ENCODE measurements at regions not wholly inside any gene's neighbourhood (a gene's known extent, or its start where the extent isn't known, plus 50 kb on each side); places are given as distances from the start of the nearest gene placed in this dataset.
A peak's percentile ranks its signal among the peaks of the same experiment; 100 is the strongest.

GRCh38 chr9:38251036-38251860, 141.3 kb upstream of the ALDH1B1 start:
- Histone ChIP-seq H3K27me3 (no peaks in the 10 kb centered on the region), H3K27ac (replicated peaks in 1 of 4) (no peak overlapping the region), H3K4me1 (no peaks in the 10 kb centered on the region), H3K36me3 (no peaks in the 10 kb centered on the region), H3K4me3 (no peak overlapping the region), H3K9me3 (no peaks in the 10 kb centered on the region)
- DNase-seq (ENCODE audit: extremely low spot score), result peak; percentile 88
- WGBS, result 53% methylated on average over 2 of the region's 3 CpGs
- intact Hi-C loops (cut with DNase I), result no loop called here
- TF ChIP-seq POLR2AphosphoS5 (IDR thresholded peaks at IDR 0.05) (no peak), CTCF (IDR thresholded peaks at IDR 0.05) (no peak), EP300 (IDR thresholded peaks at IDR 0.05) (no peak), POLR2A (IDR thresholded peaks at IDR 0.05; ENCODE audit: low read depth) (no peak)

DNA sequence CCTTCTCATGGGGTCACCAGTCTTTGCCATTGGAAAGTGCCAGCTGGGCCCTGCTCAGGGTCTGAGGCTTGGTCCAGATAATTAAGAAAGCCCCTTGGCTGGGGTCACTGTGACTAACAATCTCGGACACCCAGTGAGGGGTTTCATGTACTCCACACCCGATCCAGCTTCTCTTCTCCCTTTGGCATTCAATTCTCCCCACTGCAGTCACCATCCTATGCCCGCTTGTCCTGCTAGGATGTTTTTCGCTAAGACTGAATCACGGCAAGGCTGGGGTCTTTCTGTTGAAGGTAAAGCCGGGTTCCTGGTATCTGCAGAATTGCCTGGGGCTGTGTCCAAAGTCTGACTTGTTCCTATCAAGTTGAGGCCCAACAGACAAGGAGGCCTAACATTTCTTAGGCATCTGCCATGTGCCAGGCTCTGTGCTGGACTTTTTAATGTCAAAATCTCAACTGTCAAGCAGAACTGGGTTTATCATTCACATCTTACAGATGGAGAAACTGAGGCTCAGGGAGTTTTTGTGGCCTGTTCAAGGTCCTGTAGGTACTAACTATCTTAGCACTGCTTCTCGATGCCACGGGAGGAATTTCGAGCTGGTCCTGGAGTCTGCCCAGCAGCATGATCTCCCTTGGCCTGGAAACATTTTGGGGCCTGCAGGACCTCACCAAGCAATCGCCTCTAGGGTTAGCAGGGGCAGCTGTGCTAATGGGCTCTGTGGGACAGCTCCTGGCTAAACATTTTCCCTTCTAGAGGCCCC, 142.0 kb upstream of the ALDH1B1 start:
- WGBS, result 82% methylated on average over 10 of the region's 10 CpGs
- intact Hi-C loops (cut with DNase I), result no loop called here

DNA sequence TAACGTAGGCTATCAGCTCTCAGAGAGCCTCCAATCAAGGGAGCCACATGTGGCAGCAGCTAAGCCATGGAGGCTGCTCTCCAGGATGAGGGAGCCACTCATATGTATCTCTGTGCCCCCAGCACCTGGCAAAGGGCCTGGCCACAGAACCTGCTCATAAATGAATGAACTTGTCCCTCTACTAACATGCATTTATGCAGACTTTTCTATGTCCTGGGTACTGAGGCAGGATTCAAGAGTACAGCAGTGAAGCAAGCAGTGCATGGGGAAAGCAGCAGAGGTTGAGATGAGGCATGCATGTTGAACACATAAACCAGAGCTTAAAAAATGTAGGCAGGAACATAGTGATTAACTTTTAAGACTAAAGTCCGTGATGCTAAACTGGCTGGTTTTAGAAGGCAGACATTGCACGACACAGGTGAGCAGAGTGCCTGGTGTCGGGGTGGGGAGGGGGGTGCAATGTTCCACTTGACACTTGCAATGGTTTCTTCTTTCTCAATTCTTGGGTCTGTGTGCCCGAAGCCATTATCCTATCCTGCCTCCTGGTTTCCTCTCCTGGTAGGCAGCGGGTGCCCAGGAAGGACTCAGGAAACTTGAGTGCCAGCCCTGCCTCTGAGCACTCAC, 142.8 kb upstream of the ALDH1B1 start:
- intact Hi-C loops (cut with DNase I), result no loop called here
- TF ChIP-seq CTCF (IDR thresholded peaks at IDR 0.05) (no peak), EP300 (IDR thresholded peaks at IDR 0.05) (no peak), POLR2AphosphoS5 (IDR thresholded peaks at IDR 0.05) (no peak), POLR2A (IDR thresholded peaks at IDR 0.05; ENCODE audit: low read depth) (no peak)
- Histone ChIP-seq H3K4me1 (no peaks in the 10 kb centered on the region), H3K9me3 (no peaks in the 10 kb centered on the region), H3K36me3 (no peaks in the 10 kb centered on the region), H3K27ac (replicated peaks in 1 of 4) (no peak overlapping the region), H3K4me3 (no peak overlapping the region), H3K27me3 (no peaks in the 10 kb centered on the region)
- 78% methylated on average over 6 of the region's 6 CpGs for WGBS
- peak; percentile 90 for DNase-seq (ENCODE audit: extremely low spot score)

More for the DNA sequence above, 142.0 kb upstream of the ALDH1B1 start:
- Histone ChIP-seq H3K27ac (replicated peaks in 1 of 4) (no peak overlapping the region), H3K9me3 (no peaks in the 10 kb centered on the region), H3K36me3 (no peaks in the 10 kb centered on the region), H3K4me1 (no peaks in the 10 kb centered on the region), H3K4me3 (no peak overlapping the region), H3K27me3 (no peaks in the 10 kb centered on the region)
- peak; percentile 86 for DNase-seq (ENCODE audit: extremely low spot score)
- TF ChIP-seq POLR2AphosphoS5 (IDR thresholded peaks at IDR 0.05), result no peak
- no peak for TF ChIP-seq CTCF (IDR thresholded peaks at IDR 0.05)
- no peak for TF ChIP-seq EP300 (IDR thresholded peaks at IDR 0.05)
- no peak for TF ChIP-seq POLR2A (IDR thresholded peaks at IDR 0.05; ENCODE audit: low read depth)

- no peaks in the 10 kb centered on the region for H3K27me3 ChIP-seq
- H3K27ac ChIP-seq (replicated peaks in 1 of 4), result no peak overlapping the region
- DNase-seq (ENCODE audit: extremely low spot score), result no peak
- 84% methylated on average over 3 of the region's 3 CpGs for WGBS
- no peaks in the 10 kb centered on the region for H3K4me1 ChIP-seq
- no peak overlapping the region for H3K4me3 ChIP-seq
- H3K36me3 ChIP-seq, result no peaks in the 10 kb centered on the region
- no peak for TF ChIP-seq CTCF (IDR thresholded peaks at IDR 0.05)
- TF ChIP-seq POLR2AphosphoS5 (IDR thresholded peaks at IDR 0.05), result no peak
- TF ChIP-seq EP300 (IDR thresholded peaks at IDR 0.05), result no peak
- intact Hi-C loops (cut with DNase I), result no loop called here
- H3K9me3 ChIP-seq, result no peaks in the 10 kb centered on the region
Measured at GRCh38 chr9:38249049-38249448, 143.5 kb upstream of the ALDH1B1 start.
